ENCODE measurements at regions not wholly inside any gene's neighbourhood (a gene's known extent, or its start where the extent isn't known, plus 50 kb on each side); places are given as distances from the start of the nearest gene placed in this dataset.

- no peaks in the 10 kb centered on the region for H3K36me3 Mint-ChIP-seq (ENCODE audit: low read depth)
- no peak overlapping the region for H3K27ac Mint-ChIP-seq
Observed at GRCh38 chr1:82337635-82338034, 536.9 kb downstream of the ADGRL2 start.

GRCh38 chr1:82330330-82330729 lies 529.6 kb downstream of the ADGRL2 start:
- no peaks in the 10 kb centered on the region for H3K4me1 Mint-ChIP-seq (ENCODE audit: low read depth)
- CTCF ChIA-PET: interaction anchor here (0.6 kb wide), 1 partner anchor 211 kb away, joined by 3 read pairs; no protein-coding TSS in a partner anchor
- intact Hi-C loops (cut with micrococcal nuclease): no loop called here
- H3K27ac Mint-ChIP-seq: no peak overlapping the region
- H3K27me3 Mint-ChIP-seq (ENCODE audit: low read depth): no peaks in the 10 kb centered on the region
- no peaks in the 10 kb centered on the region for H3K36me3 Mint-ChIP-seq (ENCODE audit: low read depth)
- H3K4me3 Mint-ChIP-seq: no peak overlapping the region
- no peak for DNase-seq
- H3K9me3 Mint-ChIP-seq: peaks cover 3% of the 10 kb centered on the region

More at GRCh38 chr1:82337635-82338034, 536.9 kb downstream of the ADGRL2 start:
- intact Hi-C loops (cut with micrococcal nuclease): no loop called here
- peaks cover 5% of the 10 kb centered on the region for H3K27me3 Mint-ChIP-seq (ENCODE audit: low read depth)
- H3K9me3 Mint-ChIP-seq: no peaks in the 10 kb centered on the region
- H3K4me1 Mint-ChIP-seq (ENCODE audit: low read depth): no peaks in the 10 kb centered on the region
- H3K4me3 Mint-ChIP-seq: no peak overlapping the region
- DNase-seq: no peak
- CTCF ChIA-PET: no interaction called here

GRCh38 chr1:82329226-82329625 lies 528.5 kb downstream of the ADGRL2 start:
- intact Hi-C loops (cut with micrococcal nuclease): no loop called here
- Mint-ChIP-seq H3K4me1 (ENCODE audit: low read depth) (no peaks in the 10 kb centered on the region), H3K27me3 (ENCODE audit: low read depth) (no peaks in the 10 kb centered on the region), H3K27ac (no peak overlapping the region), H3K9me3 (peaks cover 3% of the 10 kb centered on the region), H3K4me3 (no peak overlapping the region), H3K36me3 (ENCODE audit: low read depth) (no peaks in the 10 kb centered on the region)
- CTCF ChIA-PET: no interaction called here
- no peak for DNase-seq

- intact Hi-C loops (cut with micrococcal nuclease): no loop called here
- CTCF ChIA-PET: no interaction called here
- DNase-seq: no peak
Observed at GRCh38 chr1:82323144-82323841, 522.6 kb downstream of the ADGRL2 start.

GRCh38 chr1:82321794-82322193 lies 521.1 kb downstream of the ADGRL2 start:
- Mint-ChIP-seq H3K4me1 (ENCODE audit: low read depth) (no peaks in the 10 kb centered on the region), H3K4me3 (no peak overlapping the region), H3K27ac (no peak overlapping the region), H3K36me3 (ENCODE audit: low read depth) (no peaks in the 10 kb centered on the region), H3K9me3 (no peaks in the 10 kb centered on the region), H3K27me3 (ENCODE audit: low read depth) (no peaks in the 10 kb centered on the region)
- CTCF ChIA-PET: no interaction called here
- intact Hi-C loops (cut with micrococcal nuclease): no loop called here
- DNase-seq: no peak

More at GRCh38 chr1:82323144-82323841, 522.6 kb downstream of the ADGRL2 start:
- H3K4me3 Mint-ChIP-seq: no peak overlapping the region
- no peaks in the 10 kb centered on the region for H3K36me3 Mint-ChIP-seq (ENCODE audit: low read depth)
- H3K4me1 Mint-ChIP-seq (ENCODE audit: low read depth): no peaks in the 10 kb centered on the region
- H3K27ac Mint-ChIP-seq: no peak overlapping the region
- H3K9me3 Mint-ChIP-seq: no peaks in the 10 kb centered on the region
- H3K27me3 Mint-ChIP-seq (ENCODE audit: low read depth): no peaks in the 10 kb centered on the region

GRCh38 chr1:82319546-82319945 lies 518.8 kb downstream of the ADGRL2 start:
- intact Hi-C loops (cut with micrococcal nuclease): no loop called here

GRCh38 chr1:82318921-82319320 lies 518.2 kb downstream of the ADGRL2 start:
- Mint-ChIP-seq H3K27me3 (ENCODE audit: low read depth) (no peaks in the 10 kb centered on the region), H3K27ac (no peak overlapping the region), H3K4me3 (no peak overlapping the region), H3K9me3 (no peaks in the 10 kb centered on the region), H3K36me3 (ENCODE audit: low read depth) (no peaks in the 10 kb centered on the region), H3K4me1 (ENCODE audit: low read depth) (no peaks in the 10 kb centered on the region)
- DNase-seq: no peak
- CTCF ChIA-PET: no interaction called here
- intact Hi-C loops (cut with micrococcal nuclease): no loop called here

More at GRCh38 chr1:82319546-82319945, 518.8 kb downstream of the ADGRL2 start:
- no peaks in the 10 kb centered on the region for H3K4me1 Mint-ChIP-seq (ENCODE audit: low read depth)
- DNase-seq: no peak
- H3K27me3 Mint-ChIP-seq (ENCODE audit: low read depth): no peaks in the 10 kb centered on the region
- H3K4me3 Mint-ChIP-seq: no peak overlapping the region
- H3K36me3 Mint-ChIP-seq (ENCODE audit: low read depth): no peaks in the 10 kb centered on the region
- CTCF ChIA-PET: no interaction called here
- H3K27ac Mint-ChIP-seq: no peak overlapping the region
- no peaks in the 10 kb centered on the region for H3K9me3 Mint-ChIP-seq

GRCh38 chr1:82318265-82318664 lies 517.5 kb downstream of the ADGRL2 start:
- Mint-ChIP-seq H3K27me3 (ENCODE audit: low read depth) (no peaks in the 10 kb centered on the region), H3K27ac (no peak overlapping the region), H3K4me1 (ENCODE audit: low read depth) (no peaks in the 10 kb centered on the region), H3K36me3 (ENCODE audit: low read depth) (no peaks in the 10 kb centered on the region), H3K4me3 (no peak overlapping the region), H3K9me3 (no peaks in the 10 kb centered on the region)
- CTCF ChIA-PET: no interaction called here
- intact Hi-C loops (cut with micrococcal nuclease): no loop called here
- DNase-seq: no peak

GRCh38 chr1:82317671-82318070 lies 516.9 kb downstream of the ADGRL2 start:
- CTCF ChIA-PET: no interaction called here
- Mint-ChIP-seq H3K27ac (no peak overlapping the region), H3K36me3 (ENCODE audit: low read depth) (no peaks in the 10 kb centered on the region), H3K4me1 (ENCODE audit: low read depth) (no peaks in the 10 kb centered on the region), H3K27me3 (ENCODE audit: low read depth) (no peaks in the 10 kb centered on the region), H3K4me3 (no peak overlapping the region), H3K9me3 (no peaks in the 10 kb centered on the region)
- no peak for DNase-seq
- intact Hi-C loops (cut with micrococcal nuclease): no loop called here

- CTCF ChIA-PET: no interaction called here
- H3K9me3 Mint-ChIP-seq: no peaks in the 10 kb centered on the region
- intact Hi-C loops (cut with micrococcal nuclease): no loop called here
- H3K4me3 Mint-ChIP-seq: no peak overlapping the region
- H3K4me1 Mint-ChIP-seq (ENCODE audit: low read depth): no peaks in the 10 kb centered on the region
- no peak overlapping the region for H3K27ac Mint-ChIP-seq
- no peaks in the 10 kb centered on the region for H3K36me3 Mint-ChIP-seq (ENCODE audit: low read depth)
- no peak for DNase-seq
- no peaks in the 10 kb centered on the region for H3K27me3 Mint-ChIP-seq (ENCODE audit: low read depth)
Observed at GRCh38 chr1:82299656-82300055, 498.9 kb downstream of the ADGRL2 start.

GRCh38 chr1:82299056-82299455 lies 498.3 kb downstream of the ADGRL2 start:
- H3K4me1 Mint-ChIP-seq (ENCODE audit: low read depth): no peaks in the 10 kb centered on the region
- no peak for DNase-seq
- no peaks in the 10 kb centered on the region for H3K9me3 Mint-ChIP-seq
- no peaks in the 10 kb centered on the region for H3K27me3 Mint-ChIP-seq (ENCODE audit: low read depth)
- no peak overlapping the region for H3K4me3 Mint-ChIP-seq
- CTCF ChIA-PET: no interaction called here
- intact Hi-C loops (cut with micrococcal nuclease): no loop called here
- H3K27ac Mint-ChIP-seq: no peak overlapping the region
- H3K36me3 Mint-ChIP-seq (ENCODE audit: low read depth): no peaks in the 10 kb centered on the region

- intact Hi-C loops (cut with micrococcal nuclease): no loop called here
- no peaks in the 10 kb centered on the region for H3K9me3 Mint-ChIP-seq
- H3K27me3 Mint-ChIP-seq (ENCODE audit: low read depth): no peaks in the 10 kb centered on the region
- H3K4me1 Mint-ChIP-seq (ENCODE audit: low read depth): no peaks in the 10 kb centered on the region
- no peak overlapping the region for H3K27ac Mint-ChIP-seq
- CTCF ChIA-PET: no interaction called here
- no peak for DNase-seq
- H3K4me3 Mint-ChIP-seq: no peak overlapping the region
- H3K36me3 Mint-ChIP-seq (ENCODE audit: low read depth): no peaks in the 10 kb centered on the region
Observed at GRCh38 chr1:82297139-82297896, 496.6 kb downstream of the ADGRL2 start.

GRCh38 chr1:82287556-82287955 lies 486.8 kb downstream of the ADGRL2 start:
- no peaks in the 10 kb centered on the region for H3K27me3 Mint-ChIP-seq (ENCODE audit: low read depth)
- intact Hi-C loops (cut with micrococcal nuclease): no loop called here
- H3K9me3 Mint-ChIP-seq: no peaks in the 10 kb centered on the region
- no peaks in the 10 kb centered on the region for H3K4me1 Mint-ChIP-seq (ENCODE audit: low read depth)
- H3K4me3 Mint-ChIP-seq: no peak overlapping the region
- CTCF ChIA-PET: no interaction called here
- no peaks in the 10 kb centered on the region for H3K36me3 Mint-ChIP-seq (ENCODE audit: low read depth)
- DNase-seq: no peak
- H3K27ac Mint-ChIP-seq: no peak overlapping the region
